Right forelimb (tissue), 1 donor: ENCODE measurements at regions not wholly inside any gene's neighbourhood (a gene's known extent, or its start where the extent isn't known, plus 50 kb on each side); places are given as distances from the start of the nearest gene placed in this dataset.

Experiments used
- DNase-seq: peaks from one replicate; pipeline ENCODE4 v3.0.0-alpha.2; 2018

- no peak for DNase-seq
Measured at GRCh38 chr10:88062385-88062784, 199.0 kb downstream of the PTEN start.

DNA sequence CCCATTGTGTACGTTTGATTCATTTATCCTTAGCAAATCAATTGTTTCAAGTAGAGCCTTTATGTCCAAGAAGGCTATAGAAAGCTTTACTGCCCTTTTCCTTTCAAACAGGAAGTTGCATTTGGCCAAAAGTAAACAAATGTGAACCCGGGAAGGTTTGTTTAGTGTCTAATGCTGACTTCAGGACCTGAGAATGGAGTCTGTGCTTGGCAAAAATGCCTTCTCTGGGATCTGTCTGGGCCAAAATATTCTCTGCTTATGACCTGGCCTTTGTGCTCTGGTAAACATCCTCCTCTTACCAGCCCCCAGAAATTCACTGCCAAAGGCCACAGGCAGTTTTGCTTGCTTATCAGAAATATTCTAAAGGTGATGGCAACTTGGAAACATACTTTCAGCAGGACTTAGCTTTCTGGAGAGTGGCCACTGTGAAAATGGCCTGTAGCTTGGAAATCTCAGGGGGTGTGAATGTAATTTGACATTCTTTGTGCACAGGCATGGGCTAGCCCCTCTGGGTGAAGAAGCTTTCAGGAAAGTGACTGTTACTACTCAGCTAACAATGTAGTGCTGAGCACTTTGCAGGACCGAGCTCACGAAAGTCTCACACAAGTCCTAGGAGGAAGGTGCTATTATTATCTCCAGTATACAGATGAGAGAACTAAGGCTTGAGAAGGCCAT lies 199.5 kb downstream of the PTEN start:
- no peak for DNase-seq

- no peak for DNase-seq
Measured at GRCh38 chr10:88063861-88064557, 200.6 kb downstream of the PTEN start.

DNA sequence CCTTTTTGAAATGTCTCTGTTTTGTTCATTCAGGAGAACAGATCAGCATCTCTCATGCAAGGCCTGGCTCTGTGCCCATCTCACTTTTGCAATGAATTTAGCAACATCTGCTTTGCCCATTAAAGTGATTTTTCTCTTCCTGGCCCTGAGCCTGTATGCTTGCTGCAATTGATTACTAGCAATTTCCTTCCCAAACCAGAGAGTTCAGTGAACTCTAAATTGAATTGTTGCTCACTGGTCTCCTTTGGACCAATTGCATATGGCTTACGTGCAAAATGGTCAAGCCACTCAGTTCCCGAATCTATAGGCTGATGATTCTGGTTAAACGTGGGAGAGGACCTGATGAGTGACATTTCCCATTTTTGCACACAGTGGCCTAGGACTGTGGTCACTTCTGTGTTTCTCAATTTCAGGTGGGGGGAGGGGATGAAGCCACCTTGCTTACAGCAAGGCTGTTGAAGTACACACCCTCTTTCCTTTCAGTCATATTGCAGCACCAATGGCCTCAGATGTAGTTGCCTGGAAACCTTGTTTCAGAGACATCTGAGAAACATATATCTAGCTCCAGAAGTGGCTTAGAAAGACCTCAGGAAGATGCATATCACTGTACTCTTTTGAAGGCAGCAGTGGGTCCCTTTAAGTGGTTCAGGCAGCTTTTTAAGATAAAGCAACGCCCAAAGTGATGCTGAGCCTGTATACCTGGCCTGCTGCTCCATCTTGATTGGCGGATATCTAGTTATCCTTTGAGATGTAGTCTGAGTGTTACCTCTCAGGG lies 201.4 kb downstream of the PTEN start:
- peak; percentile 67 for DNase-seq

GRCh38 chr10:88065383-88066049 lies 202.1 kb downstream of the PTEN start:
- no peak for DNase-seq

GRCh38 chr10:88066319-88066718 lies 202.9 kb downstream of the PTEN start:
- no peak for DNase-seq

DNA sequence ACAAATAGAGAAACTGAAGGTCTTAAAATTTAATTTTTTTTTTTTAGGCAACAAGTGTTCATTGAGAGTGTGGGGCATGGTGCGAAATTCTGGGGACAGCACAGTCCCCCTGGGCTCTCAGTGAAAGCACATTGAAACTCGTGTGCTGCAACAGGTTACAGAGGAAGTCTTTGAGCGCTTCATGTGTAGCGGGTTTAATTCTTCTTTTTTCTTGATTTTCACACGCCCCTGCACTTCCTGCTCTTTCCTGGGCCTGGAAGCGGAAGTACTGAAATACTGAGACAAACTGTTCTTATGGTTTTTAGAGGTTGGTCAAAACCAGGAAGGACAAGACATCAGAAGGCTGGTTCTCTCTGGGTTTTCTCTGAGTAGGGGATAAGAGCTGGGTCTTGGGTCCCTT lies 203.5 kb downstream of the PTEN start:
- DNase-seq, result no peak

DNA sequence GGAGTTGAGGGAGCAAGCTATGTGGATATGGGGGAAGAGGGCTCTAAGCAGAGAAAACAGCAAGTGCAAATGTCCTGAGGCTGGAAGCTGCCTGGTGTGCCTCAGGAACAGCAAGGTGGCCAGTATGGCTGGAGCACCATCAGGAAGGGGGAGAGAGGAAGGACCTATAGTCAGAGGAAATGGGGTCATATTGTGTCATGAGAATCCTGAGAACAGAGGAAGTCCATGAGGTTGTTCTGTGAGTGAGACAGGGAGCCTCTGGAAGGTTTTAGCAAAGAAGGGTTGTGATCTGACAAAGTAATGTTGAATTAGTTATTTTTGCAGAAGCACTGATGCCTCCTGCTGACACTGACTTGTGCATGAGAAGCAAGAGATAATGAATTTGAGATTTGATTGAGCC lies 204.3 kb downstream of the PTEN start:
- no peak for DNase-seq

DNA sequence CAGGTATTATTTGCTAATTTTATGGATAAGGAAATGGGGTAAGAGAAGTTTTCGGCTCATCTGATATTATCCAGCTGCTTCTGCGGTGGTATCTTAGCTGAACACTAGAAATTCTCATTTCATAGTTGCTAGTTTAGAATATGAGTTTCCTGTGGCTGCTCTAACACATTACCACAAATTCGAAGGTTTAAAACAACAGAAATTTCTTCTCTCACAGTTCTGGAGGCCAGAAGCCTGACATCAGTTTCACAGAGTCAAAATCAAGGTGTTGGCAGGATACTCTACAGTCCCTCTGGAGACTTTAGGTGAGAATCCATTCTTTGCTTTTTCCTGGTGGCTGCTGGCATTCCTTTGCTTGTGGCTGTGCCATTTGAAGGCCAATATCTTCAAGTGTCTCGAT lies 205.9 kb downstream of the PTEN start:
- DNase-seq, result no peak

- no peak for DNase-seq
Measured at GRCh38 chr10:88070080-88070880, 206.9 kb downstream of the PTEN start.

DNA sequence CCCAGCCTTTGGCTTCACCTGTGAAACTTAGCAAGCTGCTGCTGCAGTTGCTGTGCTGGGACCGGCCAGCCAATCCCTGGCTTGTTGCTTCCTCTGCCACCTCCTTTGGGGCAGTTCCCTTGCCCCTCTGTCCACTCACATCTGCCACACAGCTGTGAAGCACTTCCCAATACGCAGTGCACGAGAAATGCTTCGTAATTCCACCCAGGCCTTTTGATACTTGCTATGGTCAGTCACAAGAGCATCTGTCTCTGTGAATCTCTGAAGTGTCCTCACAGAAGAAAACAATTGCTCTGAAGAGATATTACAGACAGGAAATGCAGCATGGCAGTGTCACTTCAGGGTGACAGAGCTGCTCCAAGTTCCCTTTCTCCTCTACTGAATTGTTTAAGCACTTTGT lies 208.5 kb downstream of the PTEN start:
- no peak for DNase-seq

GRCh38 chr10:88073682-88074081 lies 210.3 kb downstream of the PTEN start:
- no peak for DNase-seq

DNA sequence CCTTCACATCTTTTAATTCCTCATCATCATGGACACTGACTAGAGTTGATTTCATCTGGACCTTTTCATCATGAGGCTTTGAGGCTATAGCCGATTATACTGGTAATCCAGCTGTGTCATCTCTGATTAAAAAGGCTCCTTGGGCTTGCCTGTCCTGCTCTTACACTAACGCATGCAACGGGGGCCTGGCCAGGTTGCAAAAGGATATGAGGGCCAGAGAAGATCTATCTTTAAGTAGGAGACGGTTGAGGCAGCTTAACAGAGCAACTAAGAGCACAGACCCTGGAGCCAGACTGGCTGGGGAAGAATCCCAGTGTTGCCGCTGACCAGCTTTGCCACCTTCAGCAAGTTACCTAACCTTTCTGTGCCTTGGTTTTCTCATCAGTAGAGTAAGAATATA lies 211.5 kb downstream of the PTEN start:
- DNase-seq, result no peak

DNA sequence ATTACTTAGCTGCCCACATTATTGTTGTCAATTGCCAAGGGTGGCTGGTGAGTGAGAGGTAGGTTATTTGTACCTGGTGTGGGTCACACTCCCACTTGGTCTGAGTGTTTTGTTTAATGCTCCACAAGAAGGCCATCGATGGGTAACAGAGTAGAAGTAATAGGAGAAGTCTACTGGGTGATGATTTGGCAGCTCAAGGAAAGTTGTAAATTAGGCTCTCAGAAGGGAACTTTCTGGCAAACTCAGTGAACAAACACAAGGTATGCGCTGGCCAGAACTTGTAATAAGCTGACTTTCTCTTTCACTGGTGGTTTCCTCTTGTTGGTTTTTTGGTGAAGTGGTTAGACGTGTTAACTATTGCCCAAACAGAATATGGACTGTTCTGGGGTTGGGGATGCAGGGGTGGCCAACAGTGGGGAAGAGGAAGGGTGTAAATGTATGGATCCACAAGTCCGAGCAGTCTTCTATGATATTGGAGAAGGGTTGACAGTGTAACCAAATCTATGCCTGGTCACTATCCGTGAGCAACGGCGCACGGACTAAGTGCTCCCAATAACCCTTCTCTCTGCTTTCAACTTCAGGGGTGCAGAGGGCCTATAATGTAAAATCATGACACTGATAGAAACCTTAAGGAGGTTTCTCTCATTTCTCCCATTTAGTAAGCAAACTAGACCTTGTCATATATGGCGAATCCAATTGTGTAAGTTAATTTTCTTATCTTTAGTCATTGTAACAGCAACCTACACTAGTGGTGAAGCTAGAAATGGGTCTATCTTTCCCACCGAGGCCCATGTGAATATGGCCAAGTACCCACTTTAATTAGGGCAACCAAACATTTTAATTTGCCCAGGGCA lies 212.8 kb downstream of the PTEN start:
- DNase-seq, result no peak

DNA sequence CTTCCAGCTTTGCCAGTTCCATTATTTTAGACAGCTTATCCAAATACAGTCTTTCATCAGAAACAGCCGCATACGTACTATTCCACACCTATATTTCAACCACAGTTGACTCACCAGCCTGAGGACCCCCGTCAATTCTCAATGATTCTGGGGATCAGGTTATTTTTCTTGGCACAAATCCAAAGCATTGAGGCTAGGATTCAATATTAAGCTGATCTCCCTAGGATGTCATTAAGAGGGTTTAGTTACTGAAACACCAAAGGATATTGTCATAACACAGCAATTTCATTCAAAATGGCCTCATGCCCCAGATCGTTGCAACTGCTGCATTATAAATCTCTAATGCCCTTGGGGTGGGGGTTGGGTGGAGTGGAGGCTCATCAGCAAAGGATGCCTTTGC lies 214.6 kb downstream of the PTEN start:
- DNase-seq, result no peak

GRCh38 chr10:88080213-88080612 lies 216.8 kb downstream of the PTEN start:
- no peak for DNase-seq

GRCh38 chr10:88081457-88082054 lies 218.1 kb downstream of the PTEN start:
- no peak for DNase-seq

- no peak for DNase-seq
Measured at GRCh38 chr10:88082391-88082790, 219.0 kb downstream of the PTEN start.

DNA sequence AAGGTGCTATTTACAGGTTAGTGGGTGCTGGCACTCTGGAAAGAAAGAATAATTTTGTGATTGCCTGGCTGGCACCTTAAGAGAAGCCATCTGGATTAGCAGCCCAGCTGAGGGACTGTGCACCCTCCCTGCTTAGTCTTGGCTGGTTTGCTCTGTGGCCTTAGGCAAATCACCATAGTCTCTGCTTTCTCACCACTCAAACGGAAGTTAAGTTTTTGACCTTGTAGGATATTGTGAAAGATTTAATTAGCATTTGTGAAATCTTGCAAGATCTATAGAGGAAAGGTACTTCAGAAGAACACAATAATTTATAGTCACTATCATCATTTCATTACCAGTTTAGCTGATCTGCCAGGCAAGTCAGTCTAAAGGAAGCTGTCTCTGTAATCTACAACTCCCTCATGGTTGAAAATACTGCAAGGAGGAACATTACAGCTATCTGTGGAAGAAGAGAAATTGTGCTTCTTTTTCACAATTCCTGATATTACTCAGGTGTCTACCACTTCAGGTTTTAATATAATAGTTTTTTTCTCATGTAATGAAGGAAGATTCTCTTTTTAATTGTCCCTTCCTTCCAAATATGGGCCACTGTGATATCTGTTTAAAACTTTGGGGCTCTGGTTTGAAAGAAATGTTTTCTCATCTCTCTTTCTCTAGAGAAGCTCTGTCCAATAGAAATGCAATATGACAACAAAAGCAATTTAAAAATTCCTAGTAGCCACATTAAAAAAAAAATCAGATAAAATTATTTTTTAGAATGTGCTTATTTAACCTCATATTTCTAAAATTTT lies 219.6 kb downstream of the PTEN start:
- DNase-seq, result no peak

DNA sequence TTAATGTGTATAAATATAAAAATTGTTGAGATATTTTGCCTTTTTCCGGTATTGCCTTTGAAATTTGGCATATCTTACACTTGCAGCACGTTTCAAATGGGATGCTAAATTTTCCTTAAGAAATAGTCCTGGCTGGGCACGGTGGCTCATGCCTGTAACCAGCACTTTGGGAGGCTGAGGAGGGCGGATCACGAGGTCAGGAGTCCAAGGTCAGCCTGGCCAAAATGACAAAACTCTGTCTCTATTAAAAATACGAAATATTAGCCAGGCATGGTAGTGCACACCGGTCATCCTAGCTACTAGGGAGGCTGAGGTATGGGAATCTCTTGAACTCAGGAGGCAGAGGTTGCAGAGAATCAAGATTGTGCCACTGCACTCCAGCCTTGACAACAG lies 220.2 kb downstream of the PTEN start:
- no peak for DNase-seq
